ENCODE measurements at regions not wholly inside any gene's neighbourhood (a gene's known extent, or its start where the extent isn't known, plus 50 kb on each side); places are given as distances from the start of the nearest gene placed in this dataset.

DNA sequence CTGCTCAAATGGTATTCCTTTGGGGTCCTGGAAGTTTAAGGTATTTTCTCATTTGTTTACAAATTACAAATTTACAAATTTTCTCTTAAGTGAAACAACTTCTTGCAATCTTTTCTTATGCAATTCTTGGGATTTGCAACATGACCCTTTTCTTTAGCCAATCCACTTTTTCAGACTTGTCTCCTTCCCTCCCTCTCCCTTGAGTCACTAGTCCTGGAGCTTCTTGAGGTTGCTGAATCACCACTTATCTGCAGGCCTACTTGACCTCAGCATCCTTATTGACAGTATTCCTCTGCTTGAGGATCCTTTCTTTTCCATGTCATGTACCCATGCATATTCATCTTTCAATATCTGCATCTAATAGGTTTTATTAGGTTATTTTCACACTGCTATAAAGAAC is 302.8 kb upstream of the ADAMTS5 start:
- no peak for DNase-seq (ENCODE audit: low read depth in 2 of 2)

DNA sequence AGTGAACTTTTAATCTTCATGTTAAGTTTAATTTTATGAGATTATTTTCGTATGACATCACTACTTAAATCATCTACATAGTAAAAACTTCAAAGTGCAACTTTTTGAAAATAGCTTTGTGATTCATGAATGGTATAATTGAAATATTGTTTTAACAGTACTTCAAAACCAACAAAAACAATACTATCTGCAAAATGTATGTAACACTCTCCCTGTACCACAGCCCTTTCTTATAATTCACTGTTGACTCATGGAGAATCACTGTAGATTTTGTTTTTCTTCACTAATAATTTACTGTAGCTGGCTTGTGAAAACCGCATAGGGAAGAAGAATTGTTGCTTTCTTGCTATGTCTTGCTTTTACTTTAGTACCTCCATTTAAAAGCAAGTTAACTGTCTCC is 301.4 kb upstream of the ADAMTS5 start:
- DNase-seq (ENCODE audit: low read depth in 2 of 2): no peak

DNA sequence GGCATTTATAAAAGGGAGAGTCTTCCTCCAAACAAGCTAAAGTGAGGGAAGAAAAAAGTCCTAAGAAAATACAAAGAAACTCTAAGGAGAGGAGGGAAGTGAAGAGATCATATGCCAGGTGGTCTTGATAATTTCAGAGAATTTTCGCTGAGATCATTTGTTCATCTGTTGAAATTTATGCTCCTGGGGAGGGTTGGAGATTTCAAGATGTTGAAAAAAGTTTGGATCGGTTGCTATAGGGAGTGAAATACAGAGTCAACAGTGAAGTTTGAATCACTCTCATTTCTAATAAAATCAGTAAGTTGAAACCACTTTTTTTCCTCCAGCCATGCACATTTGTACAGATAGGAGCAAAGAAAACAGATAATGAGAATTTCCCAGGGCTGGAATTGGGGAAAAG is 299.1 kb upstream of the ADAMTS5 start:
- no peak for DNase-seq (ENCODE audit: low read depth in 2 of 2)

DNA sequence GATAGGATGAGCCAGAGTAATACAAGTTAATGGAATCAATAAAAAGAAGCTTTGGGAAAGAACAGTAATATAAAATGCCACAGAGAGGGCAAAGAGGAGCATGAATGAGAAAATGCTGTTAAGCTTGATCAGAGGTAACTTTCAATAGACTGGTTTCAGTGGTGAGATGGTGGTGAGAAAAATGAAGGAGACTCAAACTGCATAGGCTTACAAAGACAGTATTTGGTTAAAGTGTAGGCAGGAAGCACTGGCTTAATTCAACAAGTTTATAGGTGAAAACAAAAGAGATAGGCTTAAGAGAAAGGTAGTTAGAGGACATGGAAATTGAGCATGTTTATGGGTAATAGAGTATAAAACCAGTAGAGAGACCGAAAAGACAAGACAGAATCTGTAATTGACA is 298.6 kb upstream of the ADAMTS5 start:
- DNase-seq (ENCODE audit: low read depth in 2 of 2): no peak

DNA sequence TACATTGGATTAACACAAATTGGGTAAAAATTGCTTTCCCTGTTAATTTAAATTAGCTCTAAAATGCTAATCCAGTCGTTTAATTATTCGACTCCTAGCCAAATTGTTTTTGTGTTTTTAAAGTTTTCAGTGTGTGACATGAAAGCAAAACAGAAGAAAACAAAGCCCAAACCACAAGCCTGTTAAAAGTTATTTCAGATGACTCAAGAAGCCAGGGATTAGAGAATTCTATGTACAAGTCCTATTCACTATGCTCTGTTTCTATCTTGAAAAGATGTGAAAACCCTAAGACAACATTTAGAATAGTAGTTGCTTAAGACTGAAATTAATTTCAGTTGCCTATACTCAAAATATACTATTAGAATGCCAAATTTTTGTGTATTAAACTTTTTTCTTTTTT is 294.8 kb upstream of the ADAMTS5 start:
- DNase-seq (ENCODE audit: low read depth in 2 of 2): no peak

DNA sequence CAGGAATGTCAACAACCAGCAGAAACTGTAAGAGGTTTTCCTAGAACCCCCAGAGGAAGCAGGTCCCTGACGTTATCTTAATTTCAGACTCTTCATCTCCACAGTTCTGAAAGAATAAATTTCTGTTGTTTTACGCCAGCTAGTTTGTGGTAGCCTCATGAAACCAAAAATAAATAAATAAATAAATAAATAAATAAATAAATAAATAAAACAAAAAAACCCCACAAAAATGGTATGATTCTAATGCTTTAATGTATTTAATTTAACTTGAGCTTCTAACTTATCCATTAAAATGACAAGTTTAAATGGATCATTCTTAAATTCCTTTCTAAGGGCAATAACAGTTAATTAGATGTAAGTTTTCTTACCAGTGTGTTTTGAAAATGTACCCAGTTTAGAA is 293.8 kb upstream of the ADAMTS5 start:
- DNase-seq (ENCODE audit: low read depth in 2 of 2): no peak

DNA sequence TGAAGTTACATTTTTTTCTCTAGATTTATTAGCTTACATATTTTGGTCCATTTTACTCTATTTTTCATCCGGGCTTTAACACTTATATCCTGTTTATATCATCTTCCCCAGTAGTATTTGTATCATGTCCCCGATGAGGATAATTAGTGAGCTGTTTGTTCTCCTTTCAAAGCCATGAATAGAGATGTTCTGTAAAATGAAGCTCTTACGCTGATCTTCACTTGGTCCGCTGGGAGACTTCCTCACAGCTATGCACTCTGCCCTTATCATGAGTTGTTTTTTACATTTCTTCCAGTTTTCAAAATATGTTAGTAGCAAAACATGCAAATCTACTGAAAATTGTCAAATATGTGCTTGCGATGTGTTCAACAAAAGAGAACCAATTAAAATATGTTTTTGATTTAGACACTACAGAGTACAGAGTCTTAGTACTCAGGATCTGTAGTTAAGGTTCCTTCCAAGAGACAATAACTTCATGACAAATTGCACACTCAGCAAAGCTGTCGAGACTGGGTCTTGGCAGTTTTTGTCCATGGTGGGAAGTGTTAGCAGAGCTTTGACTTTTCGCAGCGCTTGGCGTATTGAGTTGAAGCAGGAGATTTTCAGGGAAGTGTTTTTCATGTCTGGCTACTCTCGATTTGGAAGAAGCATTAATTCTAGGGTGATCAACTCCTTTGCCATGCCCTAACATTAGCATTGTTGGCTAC is 292.0 kb upstream of the ADAMTS5 start:
- DNase-seq (ENCODE audit: low read depth in 2 of 2): no peak

DNA sequence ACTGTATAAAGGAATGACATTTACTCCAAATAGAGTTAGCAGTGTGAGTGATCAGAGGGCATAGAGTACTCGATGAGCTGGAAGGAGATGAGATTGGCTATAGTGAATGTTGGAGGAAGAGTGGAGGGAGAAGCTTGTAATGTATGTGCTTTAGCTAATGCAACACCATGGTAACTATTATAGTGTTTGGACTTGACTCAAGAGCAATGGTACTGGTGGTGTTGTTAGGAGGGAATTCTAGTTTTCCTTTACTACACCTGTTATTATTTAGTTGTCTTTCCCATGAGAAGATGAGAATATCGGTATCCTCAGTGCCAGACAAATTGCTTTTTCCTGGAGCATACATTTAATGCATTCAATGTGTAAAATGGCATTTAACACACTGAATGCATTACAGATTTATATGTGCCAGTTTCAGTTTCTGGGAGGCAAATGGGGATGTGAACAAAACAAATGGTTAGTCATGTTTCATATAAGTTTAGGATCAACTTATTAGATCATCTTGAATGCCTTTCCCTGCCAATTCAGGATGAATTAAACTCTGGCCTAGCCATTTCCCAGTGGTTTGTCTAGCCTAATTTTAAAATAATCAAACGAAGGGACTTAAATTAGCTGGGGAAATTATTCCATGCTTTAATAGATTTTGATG is 291.1 kb upstream of the ADAMTS5 start:
- DNase-seq (ENCODE audit: low read depth in 2 of 2): no peak

DNA sequence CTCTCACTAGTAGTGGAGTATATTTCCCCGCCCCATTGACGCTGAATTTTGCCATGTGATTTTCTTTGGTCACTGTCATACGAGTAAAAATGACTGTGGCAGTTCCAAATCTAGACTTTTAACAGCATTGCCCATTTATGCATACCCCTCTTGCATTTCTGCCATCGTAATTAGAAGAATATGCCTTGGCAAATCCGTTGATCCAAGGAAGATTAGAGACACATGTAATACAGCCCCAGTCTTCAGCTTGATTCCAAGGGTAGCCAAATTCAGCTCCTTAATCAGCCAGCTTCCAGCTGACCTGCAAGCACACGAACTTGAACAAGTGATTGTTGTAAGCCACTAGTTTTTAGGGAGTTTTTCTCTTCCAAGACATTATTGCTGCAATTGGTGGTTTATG is 290.3 kb upstream of the ADAMTS5 start:
- DNase-seq (ENCODE audit: low read depth in 2 of 2): no peak

DNA sequence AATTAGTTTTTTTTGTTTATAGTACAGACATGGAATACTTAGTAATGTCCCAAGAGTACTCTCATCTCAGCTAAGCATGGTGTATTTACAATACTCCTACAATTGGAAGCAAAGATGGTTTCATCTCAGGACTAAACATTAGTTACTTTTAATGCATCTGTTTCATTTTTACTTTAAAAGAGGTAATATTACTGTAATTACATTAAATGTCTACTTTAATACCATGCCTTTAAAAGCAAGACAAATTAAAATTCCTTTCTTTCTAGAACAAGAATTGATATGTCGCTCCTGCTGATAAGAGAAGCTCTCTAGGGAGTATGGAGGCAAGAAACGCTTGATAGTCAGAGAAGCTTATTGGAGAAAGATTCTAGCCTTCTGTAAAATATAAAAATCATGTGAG is 284.9 kb upstream of the ADAMTS5 start:
- DNase-seq (ENCODE audit: low read depth in 2 of 2): no peak

DNA sequence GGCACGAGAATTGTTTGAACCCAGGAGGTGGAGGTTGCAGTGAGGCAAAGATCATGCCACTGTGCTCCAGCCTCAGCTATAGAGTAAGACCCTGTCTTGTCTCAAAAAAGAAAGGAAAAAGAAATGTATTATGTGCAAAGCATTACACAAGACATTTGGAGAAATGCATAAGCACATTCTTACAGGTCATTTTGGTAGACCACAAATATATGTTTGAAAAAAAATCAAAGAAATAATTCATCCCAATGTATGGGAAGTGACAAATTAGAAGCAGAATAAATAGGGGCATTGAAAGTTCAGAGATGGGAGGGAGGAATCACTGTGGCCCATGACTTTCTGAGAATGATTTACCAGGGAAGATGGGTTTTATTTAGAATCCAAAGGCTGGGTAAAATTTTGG is 283.5 kb upstream of the ADAMTS5 start:
- DNase-seq (ENCODE audit: low read depth in 2 of 2): no peak

DNA sequence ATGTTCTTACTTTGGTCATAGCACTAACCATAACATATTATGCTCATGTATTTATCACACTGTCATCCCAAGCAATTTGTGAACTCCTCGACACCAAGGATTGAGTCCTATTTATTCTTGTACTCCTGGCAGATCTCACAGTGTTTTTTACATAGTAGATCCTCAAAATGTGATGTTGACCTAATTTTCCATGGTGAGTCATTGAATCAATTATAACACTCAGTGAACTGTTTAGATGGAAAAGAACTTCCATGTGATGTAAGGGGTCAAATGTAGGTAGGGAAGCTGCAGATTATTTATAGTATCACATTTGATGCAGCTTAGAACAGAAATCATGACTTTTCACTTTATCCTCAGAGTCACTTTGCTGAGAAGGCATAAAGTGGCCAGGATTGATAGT is 281.9 kb upstream of the ADAMTS5 start:
- no peak for DNase-seq (ENCODE audit: low read depth in 2 of 2)

DNA sequence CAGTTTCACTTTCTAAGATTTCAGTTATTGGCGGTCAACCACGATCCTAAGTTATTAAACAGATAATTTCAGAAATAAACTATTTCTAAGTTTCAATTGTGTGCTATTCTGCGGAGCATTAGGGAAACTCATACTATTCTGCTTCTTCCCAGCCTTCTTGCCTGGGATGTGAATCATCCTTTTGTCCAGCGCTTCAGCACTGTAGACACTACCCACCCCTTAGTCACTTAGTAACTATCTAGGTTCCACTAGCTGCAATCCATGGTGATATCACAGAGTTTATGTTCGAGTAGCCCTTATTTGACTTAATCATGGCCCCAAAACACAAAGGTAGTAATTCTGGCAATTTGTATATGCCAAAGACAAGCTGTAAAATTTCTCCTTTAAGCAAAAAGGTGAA is 279.9 kb upstream of the ADAMTS5 start:
- no peak for DNase-seq (ENCODE audit: low read depth in 2 of 2)

DNA sequence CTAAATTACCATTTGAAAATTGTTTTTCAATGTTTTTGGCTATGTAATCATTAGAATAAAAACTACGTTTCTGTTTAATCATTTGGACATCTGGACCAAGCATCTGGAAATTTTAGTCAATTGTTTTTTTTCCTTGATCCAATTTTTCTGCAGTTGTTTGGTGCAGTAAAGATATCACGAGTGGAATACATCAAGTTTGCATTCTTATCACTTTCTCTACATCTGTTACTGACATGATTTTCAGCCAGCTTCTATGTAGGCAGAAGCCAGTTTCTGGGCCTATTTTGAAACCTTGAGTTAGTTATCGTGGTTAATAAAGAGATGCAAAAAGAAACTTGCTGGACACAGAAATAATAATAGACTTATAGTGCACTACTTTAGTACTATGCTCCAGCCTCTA is 277.9 kb upstream of the ADAMTS5 start:
- DNase-seq (ENCODE audit: low read depth in 2 of 2): no peak

DNA sequence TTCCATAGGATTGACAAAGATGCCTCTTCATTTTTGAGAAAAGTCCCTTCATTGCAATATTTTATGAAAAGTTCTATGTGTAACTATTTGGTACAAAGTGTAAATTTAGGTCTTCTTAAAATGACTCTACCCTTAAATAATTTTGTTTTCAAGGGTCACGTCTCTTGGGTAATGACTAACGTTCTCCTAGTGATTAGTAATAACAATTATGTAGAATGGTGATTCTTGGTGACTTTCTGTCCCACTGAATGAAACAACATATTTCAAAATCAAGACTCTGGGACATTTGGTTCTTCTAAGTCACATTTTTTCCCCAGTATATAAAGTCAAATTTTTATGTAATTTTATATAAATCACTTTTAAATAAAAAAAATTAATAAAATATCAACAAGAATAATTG is 277.5 kb upstream of the ADAMTS5 start:
- DNase-seq (ENCODE audit: low read depth in 2 of 2): no peak

DNA sequence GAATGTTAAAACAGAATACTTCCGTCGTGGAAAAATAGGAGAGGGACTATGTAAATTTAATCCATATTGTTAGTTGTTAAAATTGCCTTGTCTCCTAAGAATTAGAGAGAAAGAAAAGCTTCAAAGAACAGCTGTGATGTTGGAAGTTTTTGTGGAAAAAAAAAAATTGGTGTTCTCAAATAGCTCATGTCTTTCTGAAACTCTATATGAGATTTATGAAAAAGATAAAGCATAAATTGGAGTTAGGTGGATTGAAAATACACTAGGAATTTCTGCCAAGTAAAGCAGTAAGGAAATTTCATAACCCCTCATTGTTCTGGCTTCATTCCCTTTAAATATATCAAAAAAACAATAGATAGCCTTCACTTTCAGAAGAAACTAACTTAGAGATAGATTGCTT is 274.0 kb upstream of the ADAMTS5 start:
- DNase-seq (ENCODE audit: low read depth in 2 of 2): no peak

DNA sequence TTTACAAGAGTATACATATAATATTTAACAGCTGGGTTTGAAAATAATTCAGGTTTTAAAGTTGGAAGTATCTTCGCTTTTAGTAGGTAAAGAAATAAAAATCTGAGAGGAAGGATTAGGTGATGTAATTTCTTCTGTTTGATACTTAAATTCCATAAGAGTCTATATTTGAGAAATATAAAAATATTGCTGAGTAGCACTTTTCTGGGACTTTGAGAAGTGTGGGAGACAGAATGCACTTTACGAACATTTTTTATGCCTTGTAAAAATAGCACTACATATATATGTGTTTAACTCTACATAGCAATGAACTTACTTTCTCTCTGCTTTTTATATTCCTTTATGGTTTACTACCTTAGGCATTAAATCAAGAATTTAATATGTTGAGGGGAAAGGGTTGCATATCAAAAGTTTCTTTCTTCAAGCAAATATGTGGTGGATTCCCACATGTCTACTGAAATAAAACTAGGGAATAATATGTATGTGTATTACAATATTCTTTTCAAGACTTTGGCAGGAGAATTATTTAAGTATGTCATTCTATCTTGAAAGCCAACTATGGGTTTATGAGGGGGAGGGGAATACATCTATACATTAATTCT is 266.7 kb upstream of the ADAMTS5 start:
- no peak for DNase-seq (ENCODE audit: low read depth in 2 of 2)

DNA sequence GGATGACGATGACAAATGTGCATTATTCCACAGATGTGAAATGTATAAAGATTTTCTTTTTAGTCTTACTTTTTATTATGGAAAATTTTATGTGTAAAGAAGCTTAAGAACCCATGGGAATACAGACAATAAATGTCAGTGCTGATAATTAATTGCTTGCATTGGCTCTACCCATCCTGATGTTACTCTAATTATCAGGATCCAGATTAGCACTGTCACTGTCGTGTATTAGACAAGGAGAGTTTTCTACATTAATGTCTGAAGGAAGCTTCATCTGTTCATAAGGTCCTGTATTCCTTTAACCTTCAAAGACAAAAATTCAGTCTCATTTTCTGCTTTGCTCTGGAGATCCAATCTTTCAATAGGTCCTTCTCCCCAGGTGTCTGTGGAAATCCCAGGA is 259.1 kb upstream of the ADAMTS5 start:
- no peak for DNase-seq (ENCODE audit: low read depth in 2 of 2)

DNA sequence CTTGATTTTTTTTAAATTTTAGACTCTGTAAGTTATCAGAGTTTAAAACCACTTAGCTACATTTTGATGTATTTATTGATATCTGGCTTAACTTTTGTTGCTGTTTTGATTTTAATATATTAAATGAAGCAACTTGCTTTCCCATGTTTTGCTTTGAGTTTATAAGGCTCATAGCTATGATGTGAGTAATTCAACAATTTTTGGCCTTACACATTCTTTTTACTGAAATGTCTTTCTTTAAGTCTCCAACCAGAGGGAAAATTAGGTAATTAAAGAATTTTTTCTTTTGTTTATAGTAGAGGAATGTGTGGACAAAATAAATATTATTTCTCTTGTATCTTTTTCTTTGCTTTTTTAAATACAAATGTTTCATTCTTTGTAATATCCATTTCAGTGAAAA is 258.3 kb upstream of the ADAMTS5 start:
- DNase-seq (ENCODE audit: low read depth in 2 of 2): no peak

DNA sequence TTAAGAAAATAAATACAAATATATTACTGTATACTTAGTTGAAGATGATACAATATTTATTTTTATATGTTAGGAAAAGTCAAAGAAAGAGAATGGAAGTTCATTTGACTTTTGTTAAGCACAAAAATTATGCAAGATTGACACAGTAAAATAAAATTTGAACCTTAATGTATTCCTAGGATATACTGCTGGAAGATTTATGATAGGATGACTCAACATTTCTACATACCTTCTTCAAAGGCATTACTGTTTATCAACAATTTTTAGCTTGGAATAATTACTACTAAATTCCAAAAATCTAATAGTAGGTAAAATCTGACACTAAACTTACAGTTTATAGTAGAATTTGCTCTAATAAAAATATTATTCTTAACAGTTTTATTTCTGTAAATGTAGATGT is 257.3 kb upstream of the ADAMTS5 start:
- no peak for DNase-seq (ENCODE audit: low read depth in 2 of 2)

DNA sequence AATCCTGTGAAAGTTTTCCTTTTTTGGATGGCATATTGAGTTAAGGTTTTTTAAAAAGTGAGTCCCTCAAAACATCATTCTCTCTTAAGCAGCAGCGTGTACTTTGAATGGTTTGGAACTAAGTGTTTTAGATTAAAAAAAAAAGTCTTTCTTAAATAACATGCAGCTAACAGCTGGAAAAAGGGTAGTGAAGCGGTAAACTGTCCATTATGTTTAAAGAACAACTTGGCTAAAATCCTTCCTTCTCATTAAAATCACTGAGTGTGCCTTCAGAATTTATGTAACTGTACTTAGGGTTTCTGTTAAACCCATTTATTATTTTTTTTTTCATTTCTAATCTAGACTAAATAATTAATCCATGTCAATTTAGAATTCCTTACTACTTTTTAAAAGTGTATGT is 254.2 kb upstream of the ADAMTS5 start:
- no peak for DNase-seq (ENCODE audit: low read depth in 2 of 2)

DNA sequence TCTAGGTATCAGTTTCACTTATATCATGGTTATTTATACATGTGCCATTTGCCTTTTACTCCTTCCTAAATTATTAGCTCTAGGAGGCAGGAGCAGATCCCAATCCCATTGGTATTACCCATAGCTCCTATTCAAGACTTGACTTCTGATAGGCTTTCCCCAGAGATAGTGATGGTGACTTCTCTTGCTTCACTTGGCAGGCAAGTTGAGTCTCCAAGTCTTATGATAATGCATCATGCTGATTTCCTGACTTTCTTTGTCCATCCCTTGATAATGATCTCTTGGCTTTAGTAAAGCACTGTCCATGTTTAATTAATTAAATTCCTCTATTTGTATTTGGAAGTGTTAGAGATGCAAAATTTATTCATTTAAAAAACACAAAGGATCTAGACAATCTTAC is 253.5 kb upstream of the ADAMTS5 start:
- no peak for DNase-seq (ENCODE audit: low read depth in 2 of 2)

DNA sequence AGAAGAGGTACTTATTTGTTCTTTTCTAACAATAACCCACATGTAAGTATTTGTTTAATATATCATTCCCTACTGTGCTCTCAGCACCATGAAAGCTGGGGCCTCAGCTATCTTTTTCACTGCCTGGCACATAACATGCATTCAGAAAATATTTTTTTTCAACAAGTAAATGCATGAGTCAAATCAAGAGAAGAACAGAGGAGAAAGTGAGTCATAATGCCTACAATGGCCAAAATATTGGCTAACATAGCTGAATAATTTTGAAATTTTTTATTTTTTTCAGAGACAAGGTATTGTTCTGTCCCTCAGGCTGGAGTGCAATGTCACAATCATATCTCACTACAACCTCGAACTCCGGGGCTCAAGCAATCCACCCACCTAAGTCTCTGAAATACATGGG is 252.2 kb upstream of the ADAMTS5 start:
- DNase-seq (ENCODE audit: low read depth in 2 of 2): no peak

Measured in dermis microvascular lymphatic vessel endothelial cell (primary cell).